GM12878 (cell line): ENCODE measurements at regions not wholly inside any gene's neighbourhood (a gene's known extent, or its start where the extent isn't known, plus 50 kb on each side); places are given as distances from the start of the nearest gene placed in this dataset.

Experiments used
- ATAC-seq: fragments of 200-7000 bp; cut with Tn5 transposase; 3 replicates; pipeline ENCODE4 v1.9.1; 2020; ENCODE audit warnings: mild to moderate bottlenecking, moderate library complexity
- BruUV-seq: library from RNA; stranded (reverse); fragments of 400-500 nt; replicated peaks from 2 replicates; lab custom pipeline; 2021; lab: Mats Ljungman, UMichigan
- CTCF ChIA-PET: fragments of 300-600 bp; sonication (Branson Sonifier 250); formaldehyde crosslinking; extraction: SDS; loops from one replicate; lab custom pipeline; 2021; ENCODE audit warnings: inconsistent platforms; lab: Yijun Ruan, JAX
- POLR2A ChIA-PET: fragments of 350-600 bp; formaldehyde crosslinking; extraction: SDS; loops from one replicate; lab custom pipeline; 2021; ENCODE audit warnings: inconsistent platforms; lab: Charles Lee
- RAD21 ChIA-PET: fragments of 300-600 bp; sonication (Branson Sonifier 250); formaldehyde crosslinking; loops from one replicate; lab custom pipeline; 2023; ENCODE audit warnings: antibody characterized with exemption; ENCODE audit not compliant: unreplicated experiment; lab: Charles Lee
- SMC1A ChIA-PET: fragments of 300-600 bp; sonication (Branson Sonifier 250); formaldehyde crosslinking; loops from one replicate; lab custom pipeline; 2023; ENCODE audit not compliant: unreplicated experiment, uncharacterized antibody; lab: Charles Lee
- DNase-seq: peaks from one replicate; pipeline ENCODE4 v3.0.0-alpha.2; 2011; ENCODE audit warnings: low read depth, low spot score
- FAIRE-seq: peaks from 3 replicates; lab custom pipeline; 2011; peaks lifted over from hg19 to GRCh38; lab: Jason Lieb, UNC
- H2AFZ ChIP-seq: 2 replicates; pipeline ENCODE4 v1.6.0; 2011; ENCODE audit warnings: low read depth, low read length, control low read depth; ENCODE audit not compliant: control insufficient read depth
- H3K27ac ChIP-seq: 2 replicates; pipeline ENCODE4 v1.5.1; 2011; ENCODE audit warnings: control low read depth; ENCODE audit not compliant: control insufficient read depth, insufficient read depth
- H3K27me3 ChIP-seq, 2 experiments: replicated peaks in 1 of 2; 2 replicates each; pipeline versions ENCODE4 v1.6.0 to v1.6.1; 2011; ENCODE audit warnings: low read length in 1 of 2; ENCODE audit not compliant: control insufficient read depth in 2 of 2, insufficient read depth in 2 of 2
- H3K36me3 ChIP-seq, 2 experiments: 2 replicates each; pipeline ENCODE4 v1.5.1; 2011; ENCODE audit warnings: low read length in 1 of 2; ENCODE audit not compliant: control insufficient read depth in 2 of 2, insufficient read depth in 2 of 2
- H3K4me1 ChIP-seq: 2 replicates; pipeline ENCODE4 v1.6.1; 2011; ENCODE audit warnings: mild to moderate bottlenecking, low read length, moderate library complexity, mixed read lengths; ENCODE audit not compliant: control insufficient read depth, insufficient read depth
- H3K4me2 ChIP-seq: 2 replicates; pipeline ENCODE4 v1.6.0; 2011; ENCODE audit warnings: control low read depth; ENCODE audit not compliant: control insufficient read depth, insufficient read depth
- H3K4me3 ChIP-seq: fragments of 200-600 bp; sonication (generic); 2 replicates; pipeline ENCODE4 v1.5.1; 2016
- H3K79me2 ChIP-seq: 2 replicates; pipeline ENCODE4 v1.6.0; 2011; ENCODE audit warnings: low read length; ENCODE audit not compliant: control insufficient read depth, insufficient read depth
- H3K9ac ChIP-seq: 2 replicates; pipeline ENCODE4 v1.8.0; 2011; ENCODE audit warnings: low read length, control low read depth, mixed read lengths; ENCODE audit not compliant: control insufficient read depth, insufficient read depth
- H3K9me3 ChIP-seq: replicated peaks from 3 replicates; pipeline ENCODE4 v1.5.1; 2011; ENCODE audit warnings: mild to moderate bottlenecking, low read length; ENCODE audit not compliant: control insufficient read depth, insufficient read depth
- H4K20me1 ChIP-seq: 2 replicates; pipeline ENCODE4 v1.6.0; 2011; ENCODE audit not compliant: control insufficient read depth, insufficient read depth
- EP300 ChIP-seq, 2 experiments: fragments of 150-350 bp in 1 of 2; IDR thresholded peaks; 2 replicates each; pipeline ENCODE4 v1.6.1; 2011 to 2012; ENCODE audit warnings: low read depth in 2 of 2, low read length in 2 of 2, borderline replicate concordance in 1 of 2, improper control_type of control experiment in 1 of 2, inconsistent platforms in 1 of 2; ENCODE audit not compliant: control insufficient read depth in 1 of 2
- HDAC2 ChIP-seq: fragments of 200-600 bp; sonication (generic); IDR thresholded peaks from 2 replicates; pipeline ENCODE4 v1.6.1; 2017
- HDAC6 ChIP-seq: fragments of 200-600 bp; sonication (generic); IDR thresholded peaks from one replicate; pipeline ENCODE4 v1.8.0; 2017; ENCODE audit warnings: antibody characterized with exemption; ENCODE audit not compliant: unreplicated experiment
- NFYB ChIP-seq: IDR thresholded peaks from 2 replicates; pipeline ENCODE4 v1.6.1; 2011; ENCODE audit warnings: low read depth, mild to moderate bottlenecking, low read length, improper control_type of control experiment, moderate library complexity; ENCODE audit not compliant: insufficient read depth
- SMAD5 ChIP-seq: IDR thresholded peaks from 2 replicates; pipeline ENCODE4 v1.6.1; 2016; ENCODE audit warnings: antibody characterized with exemption, low read depth
- TARDBP ChIP-seq: IDR thresholded peaks from 2 replicates; pipeline ENCODE4 v1.6.1; 2016; ENCODE audit warnings: borderline replicate concordance
- WGBS: methylation state at CpG from one replicate; pipeline ENCODE4 v1.1.6; 2016; ENCODE audit warnings: low lambda C conversion rate; ENCODE audit not compliant: insufficient replicate concordance, insufficient coverage; ENCODE audit errors: missing lambda C conversion rate; 5-methylcytosine and 5-hydroxymethylcytosine counted together
- in situ Hi-C: fragments of 300-500 bp; cut with MboI; formaldehyde crosslinking; loops from 9 replicates; pipeline ENCODE4 v1.14.3; 2018; ENCODE audit warnings: mixed read lengths
- intact Hi-C: fragments of 100-400 bp; cut with micrococcal nuclease; formaldehyde crosslinking; loops from one replicate; pipeline ENCODE4 v1.14.2; 2022; ENCODE audit not compliant: unreplicated experiment
- TF ChIP-seq, protein P1 (sequence below): fragments of 450-650 bp; IDR thresholded peaks from 2 replicates; pipeline ENCODE4 v1.6.1; 2017; ENCODE audit warnings: mild to moderate bottlenecking, low read depth, inconsistent platforms; ENCODE audit not compliant: poor library complexity, severe bottlenecking

DNA sequence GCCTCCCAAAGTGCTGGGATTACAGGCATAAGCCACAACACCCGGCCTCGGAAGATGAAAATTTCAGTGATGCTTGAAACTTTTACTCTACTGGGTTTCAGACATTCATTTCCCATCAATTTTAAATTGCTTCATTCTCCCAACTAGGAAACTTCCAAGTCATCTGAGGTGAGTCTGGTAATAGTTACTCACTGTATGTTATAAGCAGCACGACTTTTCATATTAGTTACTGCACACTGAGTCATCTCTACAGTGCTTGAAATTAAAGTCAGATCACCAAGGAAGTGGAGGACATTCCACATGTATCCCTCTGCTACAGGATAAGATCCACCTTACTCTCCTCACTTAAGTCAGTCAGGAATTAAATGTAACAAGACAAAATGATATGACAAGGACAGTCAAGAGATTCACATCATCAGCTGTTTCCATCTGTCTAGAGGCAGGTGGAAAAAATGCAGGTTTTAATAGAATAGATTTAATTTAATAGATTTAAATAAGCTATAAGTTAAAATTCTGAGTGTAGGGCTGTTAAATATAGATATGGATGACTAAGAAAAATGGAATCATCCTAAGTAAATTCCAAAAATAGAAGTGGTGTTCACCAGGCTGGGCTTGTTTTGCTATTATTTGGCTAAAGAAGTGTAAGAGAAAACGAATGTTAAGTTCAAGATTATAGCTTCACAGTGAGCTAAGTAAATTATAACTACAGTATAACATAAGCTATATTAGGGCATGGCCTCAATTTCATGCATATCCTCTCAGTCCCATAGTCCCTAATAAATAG lies 104.4 kb downstream of the TMCO5A start:
- peaks cover 7% of the 10 kb centered on the region for H3K4me1 ChIP-seq
- H3K9ac ChIP-seq = no peak overlapping the region
- ChIA-PET SMC1A (interaction anchor here (0.7 to 1.6 kb wide), 5 partner anchors 27 to 95 kb away, joined by 3 to 4 read pairs (median 3); no protein-coding TSS in a partner anchor), CTCF (interaction anchor here (0.7 to 1.3 kb wide), 4 partner anchors 10 to 32 kb away, joined by 3 to 4 read pairs (median 3); no protein-coding TSS in a partner anchor), POLR2A (no interaction called here), RAD21 (interaction anchor here (1.2 kb wide), 1 partner anchor 30 kb away, joined by 4 read pairs; no protein-coding TSS in a partner anchor)
- H3K4me2 ChIP-seq = no peak overlapping the region
- in situ Hi-C loops = no loop called here
- no peaks in the 10 kb centered on the region for H3K36me3 ChIP-seq
- no peak overlapping the region for H3K4me3 ChIP-seq
- no peaks in the 10 kb centered on the region for H4K20me1 ChIP-seq
- 31% methylated on average over 4 of the region's 4 CpGs for WGBS
- ATAC-seq (no peak), FAIRE-seq (no peak), DNase-seq (no peak)
- no TSS peak for BruUV-seq
- H3K27me3 ChIP-seq = no peaks in the 10 kb centered on the region; a peak in 1 of 4 replicates
- no peak overlapping the region for H3K27ac ChIP-seq
- H3K79me2 ChIP-seq = no peaks in the 10 kb centered on the region
- no peak overlapping the region for H2AFZ ChIP-seq
- no peaks in the 10 kb centered on the region for H3K9me3 ChIP-seq
- TF ChIP-seq, protein P1, sequence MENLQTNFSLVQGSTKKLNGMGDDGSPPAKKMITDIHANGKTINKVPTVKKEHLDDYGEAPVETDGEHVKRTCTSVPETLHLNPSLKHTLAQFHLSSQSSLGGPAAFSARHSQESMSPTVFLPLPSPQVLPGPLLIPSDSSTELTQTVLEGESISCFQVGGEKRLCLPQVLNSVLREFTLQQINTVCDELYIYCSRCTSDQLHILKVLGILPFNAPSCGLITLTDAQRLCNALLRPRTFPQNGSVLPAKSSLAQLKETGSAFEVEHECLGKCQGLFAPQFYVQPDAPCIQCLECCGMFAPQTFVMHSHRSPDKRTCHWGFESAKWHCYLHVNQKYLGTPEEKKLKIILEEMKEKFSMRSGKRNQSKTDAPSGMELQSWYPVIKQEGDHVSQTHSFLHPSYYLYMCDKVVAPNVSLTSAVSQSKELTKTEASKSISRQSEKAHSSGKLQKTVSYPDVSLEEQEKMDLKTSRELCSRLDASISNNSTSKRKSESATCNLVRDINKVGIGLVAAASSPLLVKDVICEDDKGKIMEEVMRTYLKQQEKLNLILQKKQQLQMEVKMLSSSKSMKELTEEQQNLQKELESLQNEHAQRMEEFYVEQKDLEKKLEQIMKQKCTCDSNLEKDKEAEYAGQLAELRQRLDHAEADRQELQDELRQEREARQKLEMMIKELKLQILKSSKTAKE = no peak
- no peak for TF ChIP-seq HDAC2
- no peak for TF ChIP-seq NFYB
- no peak for TF ChIP-seq HDAC6
- TF ChIP-seq EP300 (IDR thresholded peaks at IDR 0.05; ENCODE audit: borderline replicate concordance in 1 of 2, control insufficient read depth in 1 of 2, low read depth in 2 of 2, low read length in 2 of 2) = no peak
- no peak for TF ChIP-seq TARDBP
- no peak for TF ChIP-seq SMAD5
- intact Hi-C loops = no loop called here
